Stimulated activated CD4-positive, alpha-beta T cell treated with anti-CD3 and anti-CD28 coated beads, Interleukin-12 subunit alpha, Interleukin-12 subunit beta, amount 100 ng/mL, for 4 hours (primary cell): ENCODE measurements at regions not wholly inside any gene's neighbourhood (a gene's known extent, or its start where the extent isn't known, plus 50 kb on each side); places are given as distances from the start of the nearest gene placed in this dataset.

ENCODE experiments used
- DNase-seq: peaks from one replicate; pipeline ENCODE4 v3.0.0-alpha.2; 2020

- no peak for DNase-seq
Observed at GRCh38 chr4:152156442-152156841, 379.4 kb downstream of the FBXW7 start.

GRCh38 chr4:152155070-152155469, 380.8 kb downstream of the FBXW7 start:
- no peak for DNase-seq

GRCh38 chr4:152154433-152154832, 381.5 kb downstream of the FBXW7 start:
- no peak for DNase-seq

GRCh38 chr4:152153476-152154270, 382.2 kb downstream of the FBXW7 start:
- DNase-seq: no peak

GRCh38 chr4:152150214-152150613, 385.7 kb downstream of the FBXW7 start:
- no peak for DNase-seq

- no peak for DNase-seq
Observed at GRCh38 chr4:152149745-152150144, 386.1 kb downstream of the FBXW7 start.

GRCh38 chr4:152148057-152148456, 387.2 kb upstream of the GATB start:
- no peak for DNase-seq

- no peak for DNase-seq
Observed at GRCh38 chr4:152146244-152146643, 385.4 kb upstream of the GATB start.

- DNase-seq: no peak
Observed at GRCh38 chr4:152143806-152144205, 383.0 kb upstream of the GATB start.

- no peak for DNase-seq
Observed at GRCh38 chr4:152138451-152138850, 377.6 kb upstream of the GATB start.

GRCh38 chr4:152132776-152133175, 372.0 kb upstream of the GATB start:
- DNase-seq: no peak

- DNase-seq: no peak
Observed at GRCh38 chr4:152128356-152128755, 367.5 kb upstream of the GATB start.

- no peak for DNase-seq
Observed at GRCh38 chr4:152126238-152126637, 365.4 kb upstream of the GATB start.

GRCh38 chr4:152118819-152119553, 358.2 kb upstream of the GATB start:
- DNase-seq: no peak

GRCh38 chr4:152117933-152118507, 357.2 kb upstream of the GATB start:
- no peak for DNase-seq

- no peak for DNase-seq
Observed at GRCh38 chr4:152117520-152117919, 356.7 kb upstream of the GATB start.

- no peak for DNase-seq
Observed at GRCh38 chr4:152117054-152117453, 356.2 kb upstream of the GATB start.

GRCh38 chr4:152115794-152116193, 355.0 kb upstream of the GATB start:
- DNase-seq: peak; percentile 39

GRCh38 chr4:152115118-152115517, 354.3 kb upstream of the GATB start:
- DNase-seq: no peak

GRCh38 chr4:152114562-152114961, 353.8 kb upstream of the GATB start:
- DNase-seq: no peak

- no peak for DNase-seq
Observed at GRCh38 chr4:152112887-152113286, 352.1 kb upstream of the GATB start.

GRCh38 chr4:152112190-152112589, 351.4 kb upstream of the GATB start:
- DNase-seq: no peak

GRCh38 chr4:152110780-152111179, 350.0 kb upstream of the GATB start:
- DNase-seq: no peak
